Body of pancreas (tissue), 4 donors: ENCODE measurements at regions not wholly inside any gene's neighbourhood (a gene's known extent, or its start where the extent isn't known, plus 50 kb on each side); places are given as distances from the start of the nearest gene placed in this dataset.

ENCODE experiments used
- ATAC-seq: fragments of 150-250 bp; one replicate; pipeline ENCODE4 v1.9.1; 2016
- DNase-seq, 4 donors: peaks; one replicate each; pipeline ENCODE4 v3.0.0-alpha.2; 2019
- H3K27ac ChIP-seq, 4 donors: fragments of 200-600 bp; sonication (generic); 1 replicate in 3 of 4; 2 replicates in 1 of 4; pipeline versions ENCODE4 v1.5.1 to v1.6.1; 2016 to 2019; ENCODE audit warnings: mild to moderate bottlenecking in 1 of 4, mixed read lengths in 1 of 4, moderate library complexity in 1 of 4
- H3K27me3 ChIP-seq, 2 donors: fragments of 200-600 bp; sonication (generic); one replicate each; pipeline ENCODE4 v1.6.0; 2016; ENCODE audit warnings: mild to moderate bottlenecking in 1 of 2
- H3K36me3 ChIP-seq, 2 donors: fragments of 200-600 bp; sonication (generic); replicated peaks in 1 of 2; 2 replicates each; pipeline ENCODE4 v1.5.1; 2016; ENCODE audit warnings: low read depth in 2 of 2; ENCODE audit not compliant: insufficient read depth in 1 of 2
- H3K4me1 ChIP-seq: fragments of 200-600 bp; sonication (generic); one replicate; pipeline ENCODE4 v1.6.0; 2016
- H3K4me3 ChIP-seq, 2 donors: fragments of 200-600 bp; sonication (generic); 1 replicate in 1 of 2; 2 replicates in 1 of 2; pipeline ENCODE4 v1.5.1; 2016 to 2019
- H3K9me3 ChIP-seq, 3 donors: fragments of 200-600 bp; sonication (generic); 1 replicate in 2 of 3; 2 replicates in 1 of 3; pipeline ENCODE4 v1.5.1; 2016
- CTCF ChIP-seq, 7 experiments: fragments of 450-650 bp in 4 of 7; fragments of 200-600 bp in 3 of 7; sonication (generic) in 3 of 7; IDR thresholded peaks; one replicate each; pipeline ENCODE4 v1.5.1; 2016 to 2019; ENCODE audit warnings: antibody characterized with exemption in 7 of 7
- POLR2A ChIP-seq, 3 donors: fragments of 450-650 bp; IDR thresholded peaks; one replicate each; pipeline ENCODE4 v1.6.1; 2016; ENCODE audit warnings: antibody characterized with exemption in 3 of 3, mild to moderate bottlenecking in 2 of 3
- WGBS, 2 donors: methylation state at CpG; one replicate each; pipeline ENCODE4 v1.1.5; 2017; 5-methylcytosine and 5-hydroxymethylcytosine counted together
- intact Hi-C: fragments of 100-400 bp; cut with DNase I; formaldehyde crosslinking; loops from one replicate; pipeline ENCODE4 v1.15.1; 2023

DNA sequence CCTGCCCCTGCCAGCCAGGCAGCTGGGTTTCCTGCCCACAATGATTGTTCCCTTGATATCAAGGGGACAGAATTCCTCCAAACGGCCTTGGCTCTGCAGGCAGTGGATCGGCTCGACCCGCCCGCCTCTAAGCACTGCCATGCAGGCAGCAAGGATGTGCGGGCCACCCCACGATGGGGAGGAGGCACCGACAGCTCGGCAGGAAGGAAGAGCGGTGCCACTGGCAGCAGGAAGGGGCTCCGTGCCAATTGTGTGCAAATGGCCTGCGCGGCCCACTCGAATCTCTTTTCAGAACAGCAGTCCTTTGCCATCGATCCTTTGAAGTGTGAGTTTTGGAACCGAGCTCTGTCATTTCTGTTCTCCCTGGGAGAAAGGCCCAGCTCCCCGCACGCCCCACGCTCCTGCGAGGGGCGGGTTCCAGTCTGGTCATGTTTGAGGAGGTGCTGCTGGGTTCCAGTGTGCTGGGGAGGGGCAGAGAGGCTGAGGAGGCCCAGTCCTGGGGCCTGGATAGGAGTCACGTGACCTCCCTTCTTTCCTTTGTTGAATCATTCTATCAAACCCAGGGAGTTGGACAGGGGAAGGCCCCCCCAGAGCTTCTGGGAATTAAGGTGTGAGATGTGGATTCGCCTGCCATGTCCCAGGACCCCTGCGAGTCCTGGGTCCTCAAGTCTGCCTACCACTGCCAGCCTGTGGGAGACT lies 406.0 kb downstream of the CTTN start:
- Histone ChIP-seq H3K9me3 (no peaks in the 10 kb centered on the region), H3K27ac (no peak overlapping the region), H3K4me1 (no peaks in the 10 kb centered on the region), H3K27me3 (no peaks in the 10 kb centered on the region), H3K36me3 (no peaks in the 10 kb centered on the region), H3K4me3 (no peak overlapping the region)
- TF ChIP-seq CTCF (IDR thresholded peaks at IDR 0.05) (no peak), POLR2A (IDR thresholded peaks at IDR 0.05) (no peak)
- DNase-seq (no peak), ATAC-seq (no peak)
- 77 to 95% methylated on average over 10 to 24 of the region's 24 CpGs for WGBS, 2 donors
- intact Hi-C loops = no loop called here

GRCh38 chr11:70805243-70805642 lies 406.9 kb downstream of the CTTN start:
- Histone ChIP-seq H3K9me3 (no peaks in the 10 kb centered on the region), H3K36me3 (no peaks in the 10 kb centered on the region), H3K27me3 (no peaks in the 10 kb centered on the region), H3K27ac (no peak overlapping the region), H3K4me3 (no peak overlapping the region), H3K4me1 (no peaks in the 10 kb centered on the region)
- ATAC-seq (no peak), DNase-seq (no peak)
- no peak for TF ChIP-seq POLR2A (IDR thresholded peaks at IDR 0.05)
- TF ChIP-seq CTCF (IDR thresholded peaks at IDR 0.05) = no peak
- intact Hi-C loops = no loop called here
- 88 to 94% methylated on average over 7 of the region's 7 CpGs for WGBS, 2 donors

DNA sequence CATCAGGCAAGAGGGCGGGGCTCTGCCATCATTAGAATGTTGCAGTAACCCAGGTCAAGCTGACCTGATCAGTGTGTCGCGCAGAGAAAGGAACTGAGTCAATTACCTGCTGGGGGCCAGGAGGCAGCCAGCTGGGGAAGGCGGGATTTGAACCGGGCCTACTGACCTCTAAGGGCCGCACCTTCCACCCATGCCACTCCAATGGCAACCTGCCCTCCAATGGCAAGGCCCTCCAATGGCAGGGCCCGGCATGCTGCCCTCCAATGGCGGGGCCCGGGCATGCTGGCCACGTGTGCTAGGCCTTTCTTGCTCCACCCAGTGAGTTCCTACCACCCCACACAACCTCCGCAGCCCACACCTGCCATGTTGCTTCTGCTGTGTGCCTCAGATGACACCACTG lies 407.6 kb downstream of the CTTN start:
- Histone ChIP-seq H3K4me3 (no peak overlapping the region), H3K27me3 (no peaks in the 10 kb centered on the region), H3K27ac (no peak overlapping the region), H3K36me3 (no peaks in the 10 kb centered on the region), H3K9me3 (no peaks in the 10 kb centered on the region), H3K4me1 (no peaks in the 10 kb centered on the region)
- 88 to 90% methylated on average over 10 to 11 of the region's 11 CpGs for WGBS, 2 donors
- TF ChIP-seq POLR2A (IDR thresholded peaks at IDR 0.05) (no peak), CTCF (IDR thresholded peaks at IDR 0.05) (no peak)
- ATAC-seq (no peak), DNase-seq (no peak)
- intact Hi-C loops = no loop called here

DNA sequence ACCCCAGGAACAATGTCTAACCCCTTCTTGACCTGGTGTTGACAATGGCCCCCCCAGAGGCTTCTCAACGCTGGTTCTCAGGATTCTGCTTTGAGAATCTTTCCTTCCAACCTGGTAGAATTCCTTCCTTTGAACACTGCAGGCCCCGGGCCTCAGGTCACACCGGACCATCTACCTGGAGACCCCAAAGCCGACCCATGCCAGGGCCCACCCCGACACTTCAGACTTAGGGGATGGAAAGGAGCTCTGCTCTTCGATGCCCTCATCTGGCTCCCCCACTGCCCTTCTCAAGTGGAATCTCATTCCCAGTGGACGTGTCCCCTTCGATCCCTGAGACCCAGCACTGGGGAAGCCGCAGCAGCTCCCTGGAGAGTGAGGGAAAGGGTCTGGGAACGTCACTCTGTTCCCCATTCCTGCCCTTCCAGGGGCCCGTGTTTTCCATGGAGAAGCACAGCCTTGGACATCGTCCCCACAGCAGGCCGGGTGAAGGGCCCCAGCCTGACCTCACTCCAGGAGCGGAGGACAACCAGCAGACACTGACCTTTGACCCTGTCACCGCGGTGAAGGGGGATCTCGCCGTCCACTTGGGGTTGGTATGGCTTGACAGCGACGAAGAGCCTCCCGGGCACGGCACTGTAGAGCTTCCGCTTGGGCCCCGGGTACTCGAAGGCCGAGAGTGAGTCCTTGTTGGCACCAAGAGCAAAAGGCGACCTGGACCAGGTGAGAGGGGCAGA lies 408.3 kb downstream of the CTTN start:
- ATAC-seq = no peak
- intact Hi-C loops = no loop called here
- H3K27ac ChIP-seq = no peak overlapping the region
- no peak for DNase-seq
- TF ChIP-seq CTCF (IDR thresholded peaks at IDR 0.05) = no peak
- TF ChIP-seq POLR2A (IDR thresholded peaks at IDR 0.05) = no peak
- H3K27me3 ChIP-seq = no peaks in the 10 kb centered on the region
- H3K4me3 ChIP-seq = no peak overlapping the region
- no peaks in the 10 kb centered on the region for H3K9me3 ChIP-seq
- 92 to 94% methylated on average over 18 to 27 of the region's 27 CpGs for WGBS, 2 donors
- H3K36me3 ChIP-seq = no peaks in the 10 kb centered on the region
- no peaks in the 10 kb centered on the region for H3K4me1 ChIP-seq

DNA sequence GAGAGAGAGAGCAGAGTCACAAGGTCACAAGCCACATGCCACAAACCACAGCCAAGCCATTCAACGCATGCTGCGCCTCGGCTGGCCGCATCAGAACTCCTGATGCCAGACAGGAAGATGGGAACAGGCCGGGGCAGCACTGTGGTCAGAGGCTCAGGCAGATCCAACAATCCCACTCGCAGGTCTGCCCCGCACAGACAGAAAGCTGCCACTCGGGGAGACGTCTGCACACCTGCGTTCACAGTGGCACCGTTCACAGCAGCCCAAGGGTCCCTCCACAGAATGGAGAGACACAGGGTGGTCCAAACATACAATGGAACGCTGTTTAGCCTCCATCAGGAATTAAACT lies 408.8 kb downstream of the CTTN start:
- WGBS, 2 donors = 91 to 96% methylated on average over 8 to 10 of the region's 12 CpGs
- Histone ChIP-seq H3K4me1 (no peaks in the 10 kb centered on the region), H3K36me3 (no peaks in the 10 kb centered on the region), H3K9me3 (no peaks in the 10 kb centered on the region), H3K27me3 (no peaks in the 10 kb centered on the region), H3K27ac (no peak overlapping the region), H3K4me3 (no peak overlapping the region)
- TF ChIP-seq CTCF (IDR thresholded peaks at IDR 0.05) (no peak), POLR2A (IDR thresholded peaks at IDR 0.05) (no peak)
- intact Hi-C loops = no loop called here
- ATAC-seq (no peak), DNase-seq (no peak)
